ENCODE measurements at regions not wholly inside any gene's neighbourhood (a gene's known extent, or its start where the extent isn't known, plus 50 kb on each side); places are given as distances from the start of the nearest gene placed in this dataset.
"Not testable (repeated sequence)": the region's sequence is repeated elsewhere in the genome, so short reads cannot be mapped to it uniquely, and the experiment has no call there.

DNA sequence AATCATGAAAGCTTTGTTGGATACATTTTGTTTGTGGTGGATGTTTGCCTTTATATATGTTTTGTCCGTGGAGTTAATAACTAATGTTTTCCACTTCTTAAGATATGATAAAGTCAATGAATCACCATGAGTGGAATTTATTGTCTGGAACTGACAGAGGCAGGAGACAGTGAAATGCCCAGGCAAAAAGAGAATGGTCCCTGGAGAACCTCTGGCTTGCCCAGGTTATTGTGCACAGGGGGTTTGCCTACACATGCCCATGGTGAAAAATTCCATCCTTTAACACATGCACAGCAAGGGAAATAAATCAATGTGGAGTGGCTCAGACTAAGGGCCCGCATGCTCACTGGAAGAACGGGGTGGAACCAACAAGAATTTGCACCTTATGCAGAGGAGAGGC lies 964.3 kb upstream of the GRIA3 start:
- Histone ChIP-seq H3K36me3 (no peaks in the 10 kb centered on the region), H3K27ac (no peak overlapping the region), H3K9me3 (no peaks in the 10 kb centered on the region), H3K4me3 (no peak overlapping the region), H3K27me3 (no peaks in the 10 kb centered on the region), H3K4me1 (ENCODE audit: insufficient read depth) (no peaks in the 10 kb centered on the region)
- TF ChIP-seq, protein P1, sequence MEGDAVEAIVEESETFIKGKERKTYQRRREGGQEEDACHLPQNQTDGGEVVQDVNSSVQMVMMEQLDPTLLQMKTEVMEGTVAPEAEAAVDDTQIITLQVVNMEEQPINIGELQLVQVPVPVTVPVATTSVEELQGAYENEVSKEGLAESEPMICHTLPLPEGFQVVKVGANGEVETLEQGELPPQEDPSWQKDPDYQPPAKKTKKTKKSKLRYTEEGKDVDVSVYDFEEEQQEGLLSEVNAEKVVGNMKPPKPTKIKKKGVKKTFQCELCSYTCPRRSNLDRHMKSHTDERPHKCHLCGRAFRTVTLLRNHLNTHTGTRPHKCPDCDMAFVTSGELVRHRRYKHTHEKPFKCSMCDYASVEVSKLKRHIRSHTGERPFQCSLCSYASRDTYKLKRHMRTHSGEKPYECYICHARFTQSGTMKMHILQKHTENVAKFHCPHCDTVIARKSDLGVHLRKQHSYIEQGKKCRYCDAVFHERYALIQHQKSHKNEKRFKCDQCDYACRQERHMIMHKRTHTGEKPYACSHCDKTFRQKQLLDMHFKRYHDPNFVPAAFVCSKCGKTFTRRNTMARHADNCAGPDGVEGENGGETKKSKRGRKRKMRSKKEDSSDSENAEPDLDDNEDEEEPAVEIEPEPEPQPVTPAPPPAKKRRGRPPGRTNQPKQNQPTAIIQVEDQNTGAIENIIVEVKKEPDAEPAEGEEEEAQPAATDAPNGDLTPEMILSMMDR (IDR thresholded peaks at IDR 0.05) = no peak
- TF ChIP-seq EP300 (IDR thresholded peaks at IDR 0.05) = no peak
- no peak for DNase-seq
- 48 to 63% (median 61%) methylated on average over 3 of the region's 3 CpGs for WGBS, 3 donors
- intact Hi-C loops (cut with DNase I) = no loop called here

GRCh38 chrX:122220644-122221373 lies 963.3 kb upstream of the GRIA3 start:
- 41 to 46% (median 44%) methylated on average over 3 of the region's 3 CpGs for WGBS, 3 donors
- DNase-seq = no peak
- intact Hi-C loops (cut with DNase I) = no loop called here
- Histone ChIP-seq H3K36me3 (no peaks in the 10 kb centered on the region), H3K4me1 (ENCODE audit: insufficient read depth) (no peaks in the 10 kb centered on the region), H3K27ac (no peak overlapping the region), H3K27me3 (no peaks in the 10 kb centered on the region), H3K9me3 (no peaks in the 10 kb centered on the region), H3K4me3 (no peak overlapping the region)
- TF ChIP-seq, protein P1 (IDR thresholded peaks at IDR 0.05) = no peak
- TF ChIP-seq POLR2A (IDR thresholded peaks at IDR 0.05) (no peak), EP300 (IDR thresholded peaks at IDR 0.05) (no peak)

DNA sequence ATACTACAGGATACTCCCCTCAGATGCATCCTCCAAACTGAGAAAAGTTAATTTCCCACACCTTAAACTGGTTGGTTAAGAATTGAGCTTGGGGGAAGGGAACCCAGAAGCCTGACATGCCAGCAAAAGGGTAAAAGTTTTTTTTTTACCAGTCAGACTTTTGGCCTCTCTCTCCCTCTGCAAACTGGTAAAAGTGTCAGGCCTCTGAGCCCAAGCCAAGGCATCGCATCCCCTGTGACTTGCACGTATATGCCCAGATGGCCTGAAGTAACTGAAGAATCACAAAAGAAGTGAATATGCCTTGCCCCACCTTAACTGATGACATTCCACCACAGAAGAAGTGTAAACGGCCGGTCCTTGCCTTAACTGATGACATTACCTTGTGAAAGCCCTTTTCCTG lies 962.3 kb upstream of the GRIA3 start:
- WGBS, 3 donors = 23 to 30% (median 25%) methylated on average over 4 of the region's 4 CpGs
- H3K27ac ChIP-seq; DNase-seq; H3K27me3 ChIP-seq; intact Hi-C loops (cut with DNase I); H3K36me3 ChIP-seq; H3K4me1 ChIP-seq (ENCODE audit: insufficient read depth); H3K9me3 ChIP-seq; H3K4me3 ChIP-seq: not testable (repeated sequence)

DNA sequence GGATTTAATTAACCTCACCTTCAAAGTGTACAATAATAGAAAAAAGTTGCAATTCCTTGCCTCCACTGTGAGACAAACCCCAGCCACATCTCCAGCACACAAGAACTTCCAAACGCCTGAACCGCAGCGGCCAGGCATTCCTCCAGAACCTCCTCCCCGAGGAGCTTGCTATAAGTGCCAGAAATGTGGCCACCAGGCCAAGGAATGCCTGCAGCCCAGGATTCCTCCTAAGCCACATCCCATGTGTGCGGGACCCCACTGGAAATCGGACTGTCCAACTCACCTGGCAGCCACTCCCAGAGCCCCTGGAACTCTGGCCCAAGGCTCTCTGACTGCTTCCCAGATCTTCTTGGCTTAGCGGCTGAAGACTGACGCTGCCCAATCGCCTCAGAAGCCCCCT lies 959.9 kb upstream of the GRIA3 start:
- H3K36me3 ChIP-seq; H3K4me1 ChIP-seq (ENCODE audit: insufficient read depth); H3K4me3 ChIP-seq; H3K9me3 ChIP-seq; H3K27ac ChIP-seq; DNase-seq; H3K27me3 ChIP-seq; intact Hi-C loops (cut with DNase I): not testable (repeated sequence)
- WGBS, 3 donors = 38 to 59% (median 53%) methylated on average over 9 of the region's 9 CpGs

DNA sequence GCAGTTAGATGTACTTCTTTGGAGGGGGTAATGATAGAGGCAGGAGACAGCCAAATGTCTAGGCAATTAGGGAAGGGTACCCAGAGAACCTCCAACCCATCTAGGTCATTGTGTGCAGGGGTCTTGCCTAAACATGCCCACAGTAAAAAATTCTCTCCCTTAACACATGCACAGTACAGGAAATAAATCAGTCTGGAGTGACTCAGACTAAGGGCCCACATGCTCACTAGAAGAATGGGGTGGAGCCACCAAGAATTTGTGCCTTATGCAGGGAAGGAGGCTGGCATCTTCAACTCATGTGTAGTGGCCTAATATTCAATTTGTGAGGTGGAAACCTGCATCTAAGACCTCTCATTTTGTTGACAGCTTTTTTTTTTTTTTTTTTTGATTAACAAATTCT lies 945.3 kb upstream of the GRIA3 start:
- H3K36me3 ChIP-seq = no peaks in the 10 kb centered on the region
- no peak for DNase-seq

More for the DNA sequence above, 945.3 kb upstream of the GRIA3 start:
- no peak overlapping the region for H3K4me3 ChIP-seq
- TF ChIP-seq, protein P1 (IDR thresholded peaks at IDR 0.05) = no peak
- no peak for TF ChIP-seq POLR2A (IDR thresholded peaks at IDR 0.05)
- TF ChIP-seq EP300 (IDR thresholded peaks at IDR 0.05) = no peak
- H3K9me3 ChIP-seq = no peaks in the 10 kb centered on the region
- intact Hi-C loops (cut with DNase I) = no loop called here
- H3K27me3 ChIP-seq = no peaks in the 10 kb centered on the region
- no peak overlapping the region for H3K27ac ChIP-seq
- no peaks in the 10 kb centered on the region for H3K4me1 ChIP-seq (ENCODE audit: insufficient read depth)

Data from ovary (tissue), 7 donors.